ENCODE measurements at regions not wholly inside any gene's neighbourhood (a gene's known extent, or its start where the extent isn't known, plus 50 kb on each side); places are given as distances from the start of the nearest gene placed in this dataset.

GRCh38 chr19:28492201-28492600, 720.8 kb downstream of the UQCRFS1 start:
- Histone ChIP-seq H3K36me3 (ENCODE audit: control insufficient read depth, insufficient read depth, low read length) (no peaks in the 10 kb centered on the region), H3K4me3 (ENCODE audit: extremely low read depth, insufficient read depth, low read length, poor library complexity, severe bottlenecking) (no peak overlapping the region), H3K4me1 (ENCODE audit: control insufficient read depth, insufficient read depth, low read length, poor library complexity, severe bottlenecking) (peaks cover 13% of the 10 kb centered on the region)

GRCh38 chr19:28489776-28490175, 723.2 kb downstream of the UQCRFS1 start:
- no peaks in the 10 kb centered on the region for H3K9me3 ChIP-seq (ENCODE audit: control insufficient read depth, low read length)
- no peak overlapping the region for H3K4me3 ChIP-seq (ENCODE audit: extremely low read depth, insufficient read depth, low read length, poor library complexity, severe bottlenecking)
- H3K4me1 ChIP-seq (ENCODE audit: control insufficient read depth, insufficient read depth, low read length, poor library complexity, severe bottlenecking): peaks cover 9% of the 10 kb centered on the region
- H3K27ac ChIP-seq (ENCODE audit: low read depth, low read length, severe bottlenecking): no peak overlapping the region
- no peaks in the 10 kb centered on the region for H3K36me3 ChIP-seq (ENCODE audit: control insufficient read depth, insufficient read depth, low read length)
- 74 to 78% methylated on average over 8 to 11 of the region's 13 CpGs for WGBS, 2 experiments (ENCODE audit: insufficient coverage in 2 of 2)

More at GRCh38 chr19:28492201-28492600, 720.8 kb downstream of the UQCRFS1 start:
- Histone ChIP-seq H3K27ac (ENCODE audit: low read depth, low read length, severe bottlenecking) (no peak overlapping the region), H3K9me3 (ENCODE audit: control insufficient read depth, low read length) (no peaks in the 10 kb centered on the region)

GRCh38 chr19:28489126-28489660, 723.8 kb downstream of the UQCRFS1 start:
- Histone ChIP-seq H3K36me3 (ENCODE audit: control insufficient read depth, insufficient read depth, low read length) (no peaks in the 10 kb centered on the region), H3K9me3 (ENCODE audit: control insufficient read depth, low read length) (no peaks in the 10 kb centered on the region), H3K4me1 (ENCODE audit: control insufficient read depth, insufficient read depth, low read length, poor library complexity, severe bottlenecking) (peaks cover 8% of the 10 kb centered on the region), H3K27ac (ENCODE audit: low read depth, low read length, severe bottlenecking) (no peak overlapping the region), H3K4me3 (ENCODE audit: extremely low read depth, insufficient read depth, low read length, poor library complexity, severe bottlenecking) (no peak overlapping the region)
- 75 to 77% methylated on average over 4 to 5 of the region's 9 CpGs for WGBS, 2 experiments (ENCODE audit: insufficient coverage in 2 of 2)

- no peaks in the 10 kb centered on the region for H3K36me3 ChIP-seq (ENCODE audit: control insufficient read depth, insufficient read depth, low read length)
- H3K9me3 ChIP-seq (ENCODE audit: control insufficient read depth, low read length): no peaks in the 10 kb centered on the region
- WGBS, 2 experiments (ENCODE audit: insufficient coverage in 2 of 2): 89 to 94% methylated on average over 5 to 6 of the region's 6 CpGs
- H3K4me1 ChIP-seq (ENCODE audit: control insufficient read depth, insufficient read depth, low read length, poor library complexity, severe bottlenecking): peaks cover 6% of the 10 kb centered on the region
- no peak overlapping the region for H3K4me3 ChIP-seq (ENCODE audit: extremely low read depth, insufficient read depth, low read length, poor library complexity, severe bottlenecking)
- H3K27ac ChIP-seq (ENCODE audit: low read depth, low read length, severe bottlenecking): no peak overlapping the region
Observed at GRCh38 chr19:28487999-28488398, 725.0 kb downstream of the UQCRFS1 start.

GRCh38 chr19:28486926-28487325, 726.0 kb downstream of the UQCRFS1 start:
- Histone ChIP-seq H3K4me3 (ENCODE audit: extremely low read depth, insufficient read depth, low read length, poor library complexity, severe bottlenecking) (no peak overlapping the region), H3K9me3 (ENCODE audit: control insufficient read depth, low read length) (no peaks in the 10 kb centered on the region), H3K27ac (ENCODE audit: low read depth, low read length, severe bottlenecking) (no peak overlapping the region), H3K36me3 (ENCODE audit: control insufficient read depth, insufficient read depth, low read length) (no peaks in the 10 kb centered on the region), H3K4me1 (ENCODE audit: control insufficient read depth, insufficient read depth, low read length, poor library complexity, severe bottlenecking) (peaks cover 8% of the 10 kb centered on the region)

- no peak overlapping the region for H3K27ac ChIP-seq (ENCODE audit: low read depth, low read length, severe bottlenecking)
- H3K9me3 ChIP-seq (ENCODE audit: control insufficient read depth, low read length): no peaks in the 10 kb centered on the region
- H3K4me1 ChIP-seq (ENCODE audit: control insufficient read depth, insufficient read depth, low read length, poor library complexity, severe bottlenecking): peaks cover 8% of the 10 kb centered on the region
- WGBS, 2 experiments (ENCODE audit: insufficient coverage in 2 of 2): 91% methylated on average over 2 to 3 of the region's 3 CpGs
- H3K36me3 ChIP-seq (ENCODE audit: control insufficient read depth, insufficient read depth, low read length): no peaks in the 10 kb centered on the region
- H3K4me3 ChIP-seq (ENCODE audit: extremely low read depth, insufficient read depth, low read length, poor library complexity, severe bottlenecking): no peak overlapping the region
Observed at GRCh38 chr19:28486473-28486872, 726.5 kb downstream of the UQCRFS1 start.

- 92 to 96% methylated on average over 2 to 7 of the region's 9 CpGs for WGBS, 2 experiments (ENCODE audit: insufficient coverage in 2 of 2)
- H3K27ac ChIP-seq (ENCODE audit: low read depth, low read length, severe bottlenecking): no peak overlapping the region
- no peak overlapping the region for H3K4me3 ChIP-seq (ENCODE audit: extremely low read depth, insufficient read depth, low read length, poor library complexity, severe bottlenecking)
- no peaks in the 10 kb centered on the region for H3K36me3 ChIP-seq (ENCODE audit: control insufficient read depth, insufficient read depth, low read length)
- no peaks in the 10 kb centered on the region for H3K9me3 ChIP-seq (ENCODE audit: control insufficient read depth, low read length)
- H3K4me1 ChIP-seq (ENCODE audit: control insufficient read depth, insufficient read depth, low read length, poor library complexity, severe bottlenecking): peaks cover 4% of the 10 kb centered on the region
Observed at GRCh38 chr19:28485292-28485691, 727.7 kb downstream of the UQCRFS1 start.

GRCh38 chr19:28483197-28483596, 729.8 kb downstream of the UQCRFS1 start:
- H3K4me1 ChIP-seq (ENCODE audit: control insufficient read depth, insufficient read depth, low read length, poor library complexity, severe bottlenecking): peaks cover 3% of the 10 kb centered on the region
- no peak overlapping the region for H3K4me3 ChIP-seq (ENCODE audit: extremely low read depth, insufficient read depth, low read length, poor library complexity, severe bottlenecking)
- H3K9me3 ChIP-seq (ENCODE audit: control insufficient read depth, low read length): no peaks in the 10 kb centered on the region
- WGBS, 2 experiments (ENCODE audit: insufficient coverage in 2 of 2): 83 to 88% methylated on average over 3 of the region's 3 CpGs
- H3K27ac ChIP-seq (ENCODE audit: low read depth, low read length, severe bottlenecking): no peak overlapping the region
- no peaks in the 10 kb centered on the region for H3K36me3 ChIP-seq (ENCODE audit: control insufficient read depth, insufficient read depth, low read length)

- WGBS, 2 experiments (ENCODE audit: insufficient coverage in 2 of 2): 76 to 77% methylated on average over 3 of the region's 3 CpGs
- H3K36me3 ChIP-seq (ENCODE audit: control insufficient read depth, insufficient read depth, low read length): no peaks in the 10 kb centered on the region
- no peak overlapping the region for H3K27ac ChIP-seq (ENCODE audit: low read depth, low read length, severe bottlenecking)
- H3K4me1 ChIP-seq (ENCODE audit: control insufficient read depth, insufficient read depth, low read length, poor library complexity, severe bottlenecking): peaks cover 3% of the 10 kb centered on the region
- H3K9me3 ChIP-seq (ENCODE audit: control insufficient read depth, low read length): no peaks in the 10 kb centered on the region
- H3K4me3 ChIP-seq (ENCODE audit: extremely low read depth, insufficient read depth, low read length, poor library complexity, severe bottlenecking): no peak overlapping the region
Observed at GRCh38 chr19:28482221-28482620, 730.7 kb downstream of the UQCRFS1 start.

- peaks cover 3% of the 10 kb centered on the region for H3K4me1 ChIP-seq (ENCODE audit: control insufficient read depth, insufficient read depth, low read length, poor library complexity, severe bottlenecking)
- H3K27ac ChIP-seq (ENCODE audit: low read depth, low read length, severe bottlenecking): no peak overlapping the region
- no peaks in the 10 kb centered on the region for H3K9me3 ChIP-seq (ENCODE audit: control insufficient read depth, low read length)
- no CpG with 5 or more reads among the region's 1 CpG for WGBS, 2 experiments (ENCODE audit: insufficient coverage in 2 of 2)
- no peak overlapping the region for H3K4me3 ChIP-seq (ENCODE audit: extremely low read depth, insufficient read depth, low read length, poor library complexity, severe bottlenecking)
- no peaks in the 10 kb centered on the region for H3K36me3 ChIP-seq (ENCODE audit: control insufficient read depth, insufficient read depth, low read length)
Observed at GRCh38 chr19:28481674-28482073, 731.3 kb downstream of the UQCRFS1 start.

- H3K36me3 ChIP-seq (ENCODE audit: control insufficient read depth, insufficient read depth, low read length): no peaks in the 10 kb centered on the region
- H3K27ac ChIP-seq (ENCODE audit: low read depth, low read length, severe bottlenecking): no peak overlapping the region
- no peak overlapping the region for H3K4me3 ChIP-seq (ENCODE audit: extremely low read depth, insufficient read depth, low read length, poor library complexity, severe bottlenecking)
- 90 to 93% methylated on average over 2 to 3 of the region's 5 CpGs for WGBS, 2 experiments (ENCODE audit: insufficient coverage in 2 of 2)
- no peaks in the 10 kb centered on the region for H3K4me1 ChIP-seq (ENCODE audit: control insufficient read depth, insufficient read depth, low read length, poor library complexity, severe bottlenecking)
- H3K9me3 ChIP-seq (ENCODE audit: control insufficient read depth, low read length): no peaks in the 10 kb centered on the region
Observed at GRCh38 chr19:28475525-28475924, 737.4 kb downstream of the UQCRFS1 start.

Data from mesodermal cell (in vitro differentiated cells).